Astrocyte of the cerebellum (primary cell): ENCODE measurements at regions not wholly inside any gene's neighbourhood (a gene's known extent, or its start where the extent isn't known, plus 50 kb on each side); places are given as distances from the start of the nearest gene placed in this dataset.

Experiments
- DNase-seq: peaks from one replicate; pipeline ENCODE4 v3.0.0-alpha.2; 2011; ENCODE audit warnings: low read depth
- H3K4me3 ChIP-seq: 2 replicates; pipeline ENCODE4 v1.5.1; 2011; ENCODE audit warnings: mild to moderate bottlenecking, low read depth, low read length, moderate library complexity
- in situ Hi-C: cut with HindIII; loops from 2 replicates; pipeline ENCODE4 v1.10.0; 2017; ENCODE audit warnings: low sequenced_read_pairs
- TF ChIP-seq, protein P1 (sequence below): IDR thresholded peaks from 2 replicates; pipeline ENCODE4 v1.5.1; 2012; ENCODE audit warnings: low read length, low read depth, moderate library complexity, mild to moderate bottlenecking; ENCODE audit errors: missing control alignments

GRCh38 chr6:50240986-50241385 lies 191.3 kb upstream of the DEFB112 start:
- H3K4me3 ChIP-seq: no peak overlapping the region
- DNase-seq: no peak
- in situ Hi-C loops: no loop called here
- TF ChIP-seq, protein P1, sequence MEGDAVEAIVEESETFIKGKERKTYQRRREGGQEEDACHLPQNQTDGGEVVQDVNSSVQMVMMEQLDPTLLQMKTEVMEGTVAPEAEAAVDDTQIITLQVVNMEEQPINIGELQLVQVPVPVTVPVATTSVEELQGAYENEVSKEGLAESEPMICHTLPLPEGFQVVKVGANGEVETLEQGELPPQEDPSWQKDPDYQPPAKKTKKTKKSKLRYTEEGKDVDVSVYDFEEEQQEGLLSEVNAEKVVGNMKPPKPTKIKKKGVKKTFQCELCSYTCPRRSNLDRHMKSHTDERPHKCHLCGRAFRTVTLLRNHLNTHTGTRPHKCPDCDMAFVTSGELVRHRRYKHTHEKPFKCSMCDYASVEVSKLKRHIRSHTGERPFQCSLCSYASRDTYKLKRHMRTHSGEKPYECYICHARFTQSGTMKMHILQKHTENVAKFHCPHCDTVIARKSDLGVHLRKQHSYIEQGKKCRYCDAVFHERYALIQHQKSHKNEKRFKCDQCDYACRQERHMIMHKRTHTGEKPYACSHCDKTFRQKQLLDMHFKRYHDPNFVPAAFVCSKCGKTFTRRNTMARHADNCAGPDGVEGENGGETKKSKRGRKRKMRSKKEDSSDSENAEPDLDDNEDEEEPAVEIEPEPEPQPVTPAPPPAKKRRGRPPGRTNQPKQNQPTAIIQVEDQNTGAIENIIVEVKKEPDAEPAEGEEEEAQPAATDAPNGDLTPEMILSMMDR: no peak

DNA sequence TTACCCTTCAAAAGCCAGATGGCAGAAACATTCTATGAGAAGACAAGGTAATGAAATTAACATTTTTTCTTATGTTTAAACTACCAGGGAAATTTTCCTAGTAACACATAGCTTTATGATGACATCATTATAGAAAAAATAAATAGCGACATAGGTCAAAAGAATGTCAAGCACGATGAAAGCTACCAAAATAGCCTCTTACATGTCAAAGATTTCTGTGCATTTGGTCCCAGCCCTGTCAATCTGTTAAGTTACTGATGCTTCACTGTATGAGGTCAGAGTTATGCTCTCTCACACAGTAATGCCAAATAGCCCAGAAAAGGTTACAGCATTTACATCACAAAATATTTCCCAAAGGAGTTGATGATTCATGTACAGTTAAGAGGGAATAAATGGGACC lies 199.8 kb upstream of the DEFB112 start:
- in situ Hi-C loops: no loop called here
- no peak overlapping the region for H3K4me3 ChIP-seq
- no peak for DNase-seq
- TF ChIP-seq, protein P1: no peak

DNA sequence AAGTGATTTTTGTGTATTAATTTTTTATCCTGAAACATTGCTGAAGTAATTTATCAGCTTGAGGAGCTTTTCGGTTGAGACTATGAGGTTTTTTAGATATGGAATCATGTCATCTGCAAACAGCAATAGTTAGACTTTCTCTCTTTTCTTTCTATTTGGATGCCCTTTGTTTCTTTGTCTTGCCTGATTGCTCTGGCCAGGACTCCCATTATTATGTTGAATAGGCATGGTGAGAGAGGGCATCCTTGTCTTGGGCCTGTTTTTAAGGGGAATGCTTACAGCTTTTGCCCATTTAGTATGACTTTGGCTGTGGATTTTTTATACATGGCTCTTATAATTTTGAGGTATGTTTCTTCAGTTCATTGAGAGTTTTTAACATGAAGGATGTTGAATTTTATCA lies 207.6 kb upstream of the DEFB112 start:
- in situ Hi-C loops: no loop called here
- TF ChIP-seq, protein P1: no peak
- H3K4me3 ChIP-seq: no peak overlapping the region
- DNase-seq: no peak

- no peak for DNase-seq
- TF ChIP-seq, protein P1: no peak
- no peak overlapping the region for H3K4me3 ChIP-seq
- in situ Hi-C loops: no loop called here
Observed at GRCh38 chr6:50259903-50260302, 210.2 kb upstream of the DEFB112 start.

DNA sequence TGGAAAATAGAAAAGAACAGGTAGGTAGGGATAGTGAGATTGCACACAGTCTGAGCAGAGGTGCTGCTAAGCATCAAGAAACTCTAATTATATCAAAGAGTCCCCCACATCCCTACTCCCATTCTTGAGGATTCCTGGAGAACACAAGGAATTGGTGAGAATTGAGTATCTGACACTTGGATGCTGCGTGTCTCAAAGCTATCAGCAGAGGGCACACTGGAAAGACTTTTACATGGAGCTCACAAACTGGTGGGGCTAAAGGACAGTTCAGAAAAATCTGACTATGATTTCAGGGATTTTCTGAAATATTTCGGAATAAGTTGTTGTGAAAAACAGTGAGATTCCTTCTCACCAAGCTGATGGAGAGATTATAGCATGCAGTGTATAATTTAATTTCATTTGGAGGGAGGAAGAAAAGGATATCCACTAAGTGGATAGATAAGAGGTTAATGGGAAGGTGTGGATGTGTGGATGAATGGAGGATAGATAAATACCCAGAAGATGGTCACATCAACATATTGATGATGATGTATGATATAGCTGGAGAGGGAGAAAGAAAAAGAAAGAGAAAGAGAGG lies 215.4 kb upstream of the DEFB112 start:
- in situ Hi-C loops: no loop called here
- DNase-seq: no peak
- TF ChIP-seq, protein P1: no peak

DNA sequence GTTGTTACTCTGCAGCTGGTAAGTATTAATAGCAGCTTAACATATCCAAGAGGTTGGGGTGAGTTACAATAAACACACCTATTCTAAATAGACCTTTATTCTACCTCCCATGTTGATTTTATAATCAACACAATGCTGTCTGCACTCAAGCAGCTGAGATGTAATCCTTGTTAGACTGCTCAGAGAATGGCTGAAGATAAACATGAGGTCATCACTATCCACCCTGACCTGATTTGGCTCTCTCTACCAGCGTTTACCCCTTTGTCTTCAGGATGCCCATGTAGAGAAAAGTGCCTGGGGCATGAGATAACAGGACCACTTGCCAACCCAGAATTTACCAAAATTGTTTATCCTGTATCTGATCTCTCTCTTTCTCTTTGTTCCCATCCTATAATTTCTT lies 220.7 kb upstream of the DEFB112 start:
- TF ChIP-seq, protein P1: no peak
- DNase-seq: no peak
- in situ Hi-C loops: no loop called here
- H3K4me3 ChIP-seq: no peak overlapping the region

More for the DNA sequence above, 215.4 kb upstream of the DEFB112 start:
- no peak overlapping the region for H3K4me3 ChIP-seq
